ENCODE measurements at regions not wholly inside any gene's neighbourhood (a gene's known extent, or its start where the extent isn't known, plus 50 kb on each side); places are given as distances from the start of the nearest gene placed in this dataset.

GRCh38 chr9:107647141-107647540 lies 157.6 kb upstream of the KLF4 start:
- no peak for TF ChIP-seq CTCF (IDR thresholded peaks at IDR 0.05)
- TF ChIP-seq POLR2A (IDR thresholded peaks at IDR 0.05) = no peak
